Endothelial cell of umbilical vein (primary cell): ENCODE measurements at regions not wholly inside any gene's neighbourhood (a gene's known extent, or its start where the extent isn't known, plus 50 kb on each side); places are given as distances from the start of the nearest gene placed in this dataset.

Experiments used
- BruUV-seq: library from RNA; stranded (reverse); fragments of 400-500 nt; replicated peaks from 2 replicates; lab custom pipeline; 2021; lab: Mats Ljungman, UMichigan
- CTCF ChIA-PET: fragments of 300-600, 350-600 bp; sonication (Branson Sonifier 250); formaldehyde crosslinking; loops from one replicate; lab custom pipeline; 2021; ENCODE audit warnings: antibody characterized with exemption, inconsistent platforms; lab: Charles Lee
- POLR2A ChIA-PET: fragments of 300-600, 350-600 bp; sonication (Branson Sonifier 250); formaldehyde crosslinking; loops from one replicate; lab custom pipeline; 2021; ENCODE audit warnings: antibody characterized with exemption, inconsistent platforms; lab: Charles Lee
- DNase-seq: peaks from one replicate; pipeline ENCODE4 v3.0.0-alpha.2; 2011; ENCODE audit warnings: low read depth, low spot score
- FAIRE-seq: peaks from 2 replicates; lab custom pipeline; 2011; peaks lifted over from hg19 to GRCh38; lab: Jason Lieb, UNC
- H2AFZ ChIP-seq: 2 replicates; pipeline ENCODE4 v1.6.0; 2012; ENCODE audit warnings: low read depth, low read length, control low read depth, inconsistent platforms
- H3K27ac ChIP-seq: 2 replicates; pipeline ENCODE4 v1.5.1; 2011; ENCODE audit warnings: low read depth, mild to moderate bottlenecking, control low read depth, low read length, moderate library complexity; ENCODE audit not compliant: insufficient read depth
- H3K27me3 ChIP-seq, 2 experiments: 2 replicates each; pipeline versions ENCODE4 v1.6.0 to v1.6.1; 2011; ENCODE audit warnings: low read length in 2 of 2, mixed read lengths in 1 of 2; ENCODE audit not compliant: control insufficient read depth in 2 of 2, insufficient read depth in 2 of 2
- H3K36me3 ChIP-seq, 2 experiments: 2 replicates in 1 of 2; 3 replicates in 1 of 2; pipeline ENCODE4 v1.5.1; 2011; ENCODE audit warnings: low read length in 2 of 2, mild to moderate bottlenecking in 1 of 2, moderate library complexity in 1 of 2; ENCODE audit not compliant: control insufficient read depth in 2 of 2, insufficient read depth in 2 of 2; ENCODE audit errors: extremely low read depth in 1 of 2
- H3K4me1 ChIP-seq: 3 replicates; pipeline ENCODE4 v1.5.1; 2011; ENCODE audit warnings: mild to moderate bottlenecking, low read length; ENCODE audit not compliant: control insufficient read depth, insufficient read depth; ENCODE audit errors: extremely low read depth
- H3K4me2 ChIP-seq: 2 replicates; pipeline ENCODE4 v1.6.1; 2011; ENCODE audit warnings: low read length, control low read depth, mixed read lengths; ENCODE audit not compliant: insufficient read depth
- H3K4me3 ChIP-seq, 3 experiments: fragments of 200-600 bp in 1 of 3; sonication (generic), shearing (Covaris generic) in 1 of 3; replicated peaks in 1 of 3; 2 replicates each; pipeline ENCODE4 v1.5.1; 2011 to 2016; ENCODE audit warnings: control low read depth in 3 of 3, low read length in 3 of 3, mild to moderate bottlenecking in 2 of 3, inconsistent platforms in 1 of 3, low read depth in 1 of 3, moderate library complexity in 1 of 3; ENCODE audit not compliant: insufficient read depth in 1 of 3
- H3K79me2 ChIP-seq: 2 replicates; pipeline ENCODE4 v1.6.0; 2012; ENCODE audit warnings: low read length, inconsistent platforms; ENCODE audit not compliant: control insufficient read depth, insufficient read depth
- H3K9ac ChIP-seq: replicated peaks from 2 replicates; pipeline ENCODE3; 2011; ENCODE audit warnings: low read length, control low read depth; ENCODE audit not compliant: insufficient read depth; ENCODE audit errors: extremely low read depth
- H3K9me1 ChIP-seq: replicated peaks from 3 replicates; pipeline ENCODE4 v1.6.0; 2011; ENCODE audit warnings: mild to moderate bottlenecking, low read length; ENCODE audit not compliant: control insufficient read depth, insufficient read depth; ENCODE audit errors: extremely low read depth
- H3K9me3 ChIP-seq: replicated peaks from 2 replicates; pipeline ENCODE4 v1.5.1; 2012; ENCODE audit warnings: low read length, inconsistent platforms; ENCODE audit not compliant: control insufficient read depth, insufficient read depth
- H4K20me1 ChIP-seq: replicated peaks from 2 replicates; pipeline ENCODE3; 2011; ENCODE audit warnings: mild to moderate bottlenecking, low read length; ENCODE audit not compliant: control insufficient read depth, insufficient read depth; ENCODE audit errors: extremely low read depth
- CTCF ChIP-seq, 2 donors: IDR thresholded peaks; 1 replicate in 1 of 2; 2 replicates in 1 of 2; pipeline ENCODE4 v1.5.1; 2011; ENCODE audit warnings: low read length in 2 of 2, mild to moderate bottlenecking in 2 of 2, moderate library complexity in 2 of 2, control low read depth in 1 of 2, inconsistent platforms in 1 of 2, low read depth in 1 of 2; ENCODE audit not compliant: insufficient read depth in 1 of 2; ENCODE audit errors: extremely low read depth in 1 of 2
- EZH2 ChIP-seq: IDR thresholded peaks from 2 replicates; pipeline ENCODE4 v1.6.1; 2012; ENCODE audit warnings: borderline replicate concordance, low read depth, mild to moderate bottlenecking, moderate library complexity, low read length, inconsistent platforms; ENCODE audit not compliant: severe bottlenecking
- FOS ChIP-seq: IDR thresholded peaks from 2 replicates; pipeline ENCODE4 v1.6.1; 2011; ENCODE audit warnings: mild to moderate bottlenecking, low read length, moderate library complexity, borderline replicate concordance; ENCODE audit not compliant: insufficient read depth
- GATA2 ChIP-seq: IDR thresholded peaks from 2 replicates; pipeline ENCODE4 v1.7.0; 2011; ENCODE audit warnings: low read depth, mild to moderate bottlenecking, moderate library complexity, mixed read lengths, low read length; ENCODE audit not compliant: insufficient read length, insufficient read depth
- JUN ChIP-seq: IDR thresholded peaks from 2 replicates; pipeline ENCODE4 v1.6.1; 2011; ENCODE audit warnings: borderline replicate concordance, low read depth; ENCODE audit not compliant: insufficient read length, insufficient read depth
- MAX ChIP-seq: IDR thresholded peaks from 2 replicates; pipeline ENCODE4 v1.6.1; 2011; ENCODE audit not compliant: insufficient read depth, insufficient read length
- MYC ChIP-seq: IDR thresholded peaks from one replicate; pipeline ENCODE4 v1.6.1; 2011; ENCODE audit warnings: mild to moderate bottlenecking, low read depth, low read length
- POLR2A ChIP-seq: IDR thresholded peaks from 2 replicates; pipeline ENCODE4 v1.6.1; 2012; ENCODE audit warnings: low read depth, mild to moderate bottlenecking, control low read depth, low read length
- POLR2AphosphoS5 ChIP-seq: IDR thresholded peaks from 2 replicates; pipeline ENCODE4 v1.6.1; 2012; ENCODE audit warnings: low read depth, mild to moderate bottlenecking, control low read depth, low read length, moderate library complexity; ENCODE audit not compliant: insufficient read depth
- dilution Hi-C: fragments of 300-500 bp; cut with MboI; formaldehyde crosslinking; loops from one replicate; pipeline ENCODE4 v1.15.0; 2019; ENCODE audit warnings: low sequenced_read_pairs; ENCODE audit not compliant: extremely low pct_ligation_motif_present
- intact Hi-C: fragments of 100-400 bp; cut with micrococcal nuclease; formaldehyde crosslinking; loops from one replicate; pipeline ENCODE4 v1.10.0; 2022

GRCh38 chr6:21331235-21331634, 262.3 kb upstream of the SOX4 start:
- CTCF ChIA-PET: no interaction called here
- no peaks in the 10 kb centered on the region for H3K36me3 ChIP-seq
- H3K79me2 ChIP-seq: no peaks in the 10 kb centered on the region
- H2AFZ ChIP-seq: no peak overlapping the region
- dilution Hi-C loops: no loop called here
- H3K4me3 ChIP-seq: no peak overlapping the region
- TF ChIP-seq MAX (no peak), FOS (no peak), CTCF (IDR thresholded peaks at IDR 0.05; ENCODE audit: extremely low read depth in 1 of 2, insufficient read depth in 1 of 2, low read depth in 1 of 2, low read length in 2 of 2) (no peak), EZH2 (no peak), MYC (no peak), POLR2A (no peak), POLR2AphosphoS5 (no peak), JUN (no peak), GATA2 (no peak)
- no peaks in the 10 kb centered on the region for H3K4me1 ChIP-seq
- intact Hi-C loops: no loop called here
- H3K27ac ChIP-seq: no peak overlapping the region
- no TSS peak for BruUV-seq
- H3K9me3 ChIP-seq: no peaks in the 10 kb centered on the region
- no peak overlapping the region for H3K9ac ChIP-seq
- no peak overlapping the region for H3K4me2 ChIP-seq
- H4K20me1 ChIP-seq: no peaks in the 10 kb centered on the region
- no peaks in the 10 kb centered on the region for H3K9me1 ChIP-seq
- DNase-seq (no peak), FAIRE-seq (no peak)
- no peaks in the 10 kb centered on the region for H3K27me3 ChIP-seq
- POLR2A ChIA-PET: no interaction called here
